ENCODE measurements at regions not wholly inside any gene's neighbourhood (a gene's known extent, or its start where the extent isn't known, plus 50 kb on each side); places are given as distances from the start of the nearest gene placed in this dataset.
"Not testable (repeated sequence)": the region's sequence is repeated elsewhere in the genome, so short reads cannot be mapped to it uniquely, and the experiment has no call there.

DNA sequence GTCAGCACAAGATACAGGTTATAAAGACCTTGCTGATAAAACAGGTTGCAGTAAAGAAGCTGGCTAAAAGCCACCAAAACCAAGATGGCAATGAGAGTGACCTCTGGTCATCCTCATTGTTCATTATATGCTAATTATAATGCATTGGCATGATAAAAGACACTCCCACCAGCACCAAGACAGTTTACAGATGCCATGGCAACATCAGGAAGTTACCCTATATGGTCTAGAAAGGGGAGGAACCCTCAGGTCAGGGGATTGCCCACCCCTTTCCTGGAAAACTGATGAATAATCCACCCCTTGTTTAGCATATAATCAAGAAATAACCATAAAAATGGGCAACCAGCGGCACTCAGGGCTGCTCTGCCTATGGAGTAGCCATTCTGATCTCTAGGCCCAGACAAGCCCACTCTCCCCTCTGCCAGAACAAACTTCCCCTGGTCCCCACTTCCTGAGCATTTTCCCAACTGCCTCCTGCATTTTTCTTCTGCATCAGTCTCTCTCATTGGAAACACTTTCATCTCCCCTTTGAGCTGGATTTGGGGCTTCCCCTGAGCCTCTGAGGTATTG is 215.3 kb upstream of the SDK2 start:
- not testable (repeated sequence) for DNase-seq

DNA sequence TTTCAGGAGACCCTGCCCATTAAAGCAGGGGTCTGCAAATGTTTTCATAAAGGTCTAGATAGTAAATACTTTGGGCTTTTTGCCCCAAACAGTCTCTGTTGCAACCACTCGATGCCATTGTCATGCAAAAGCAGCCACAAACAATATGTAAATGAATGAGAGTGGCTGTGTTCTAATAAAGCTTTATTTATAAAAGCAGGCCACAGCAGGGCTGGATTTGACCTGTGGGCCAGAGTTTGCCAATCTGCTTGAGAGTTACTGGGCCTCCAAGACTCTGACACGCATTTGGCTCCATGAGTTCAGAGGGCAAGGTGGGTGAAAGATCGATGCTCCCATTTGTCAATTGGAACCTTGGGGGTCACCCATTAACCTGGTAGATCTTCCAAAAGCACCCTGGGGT is 217.3 kb upstream of the SDK2 start:
- DNase-seq = no peak

- no peak for DNase-seq
Measured at GRCh38 chr17:73863761-73864535, 219.7 kb upstream of the SDK2 start.

DNA sequence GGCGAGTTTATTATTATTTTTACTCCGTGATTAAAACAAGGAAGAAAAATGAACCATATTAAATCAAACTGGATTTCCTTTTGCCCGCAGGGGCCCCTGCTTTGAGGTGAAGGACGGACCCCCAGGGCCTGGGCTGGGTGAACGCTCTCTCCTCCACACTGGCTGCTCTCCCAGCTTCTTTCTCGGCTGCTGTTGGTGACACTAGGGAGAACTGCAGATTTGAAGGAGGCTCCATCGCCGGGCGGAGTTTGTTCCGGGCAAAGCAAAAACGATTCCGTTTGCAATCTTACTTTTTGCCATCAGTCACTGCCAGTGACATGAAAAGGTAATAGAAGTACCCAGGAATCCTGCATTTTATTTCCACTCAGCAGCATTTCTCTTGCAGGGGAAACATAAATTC is 221.6 kb upstream of the SDK2 start:
- no peak for DNase-seq

GRCh38 chr17:73867056-73867455 is 222.8 kb upstream of the SDK2 start:
- no peak for DNase-seq

DNA sequence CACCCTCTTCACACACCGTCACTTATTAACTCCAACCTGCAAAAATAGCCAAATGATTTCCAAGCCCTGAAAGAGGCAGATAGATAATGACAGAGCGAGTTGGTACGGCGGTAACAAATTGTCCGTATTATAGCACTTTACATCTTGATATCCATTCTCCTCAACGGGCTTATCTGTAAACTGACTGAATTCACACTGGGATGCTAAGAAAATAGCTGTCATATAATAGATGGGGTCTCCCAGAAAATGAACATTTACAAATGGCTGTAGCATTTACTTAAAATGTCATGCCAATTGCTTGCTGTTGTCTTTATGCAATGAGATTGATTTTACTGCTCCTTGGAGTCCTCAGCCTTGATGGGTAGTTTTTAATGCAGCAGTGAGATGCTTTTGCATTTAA is 225.8 kb upstream of the SDK2 start:
- no peak for DNase-seq

GRCh38 chr17:73870473-73870872 is 226.2 kb upstream of the SDK2 start:
- DNase-seq = no peak

DNA sequence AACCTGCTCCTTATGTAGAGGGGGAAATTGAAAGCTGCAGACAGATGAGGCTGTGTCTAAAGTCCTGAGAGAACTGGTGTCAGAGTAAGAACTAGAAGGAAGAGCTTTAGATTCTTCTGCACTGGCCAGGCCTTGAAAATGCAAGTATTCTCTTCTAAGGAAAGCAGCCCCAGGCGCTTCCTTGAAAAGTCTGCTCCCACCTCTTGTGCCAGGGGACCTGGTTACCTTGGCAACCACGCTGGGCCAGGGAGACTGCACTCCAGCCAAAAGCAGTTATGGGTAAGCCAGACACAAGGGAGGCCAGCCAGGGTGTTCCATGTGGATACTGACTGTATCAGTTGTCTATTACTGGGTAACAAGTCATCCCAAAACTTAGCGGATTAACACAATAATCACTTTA is 228.6 kb upstream of the SDK2 start:
- DNase-seq = no peak

GRCh38 chr17:73874008-73874720 is 229.9 kb upstream of the SDK2 start:
- DNase-seq = no peak

GRCh38 chr17:73875346-73875745 is 231.1 kb upstream of the SDK2 start:
- no peak for DNase-seq

DNA sequence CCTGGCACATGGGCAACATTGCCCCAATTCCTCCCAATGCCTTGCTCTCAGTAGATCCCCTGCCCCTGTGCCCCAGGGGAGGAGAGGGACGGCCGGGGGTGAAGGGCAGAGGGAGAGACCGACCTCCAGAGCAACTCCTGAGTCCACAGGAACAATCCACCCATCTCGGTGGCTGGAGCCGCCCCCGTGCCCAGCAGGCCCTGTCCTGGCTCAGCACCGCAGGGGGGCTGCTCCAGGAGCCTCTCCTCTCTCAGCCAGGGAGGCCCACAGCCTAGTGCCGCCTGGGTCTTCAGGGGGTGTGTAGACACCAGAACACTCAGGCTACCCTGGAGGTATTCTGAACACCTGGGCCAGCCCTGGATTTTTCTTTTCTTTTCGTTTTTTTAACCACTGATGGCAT is 233.7 kb upstream of the SDK2 start:
- no peak for DNase-seq

DNA sequence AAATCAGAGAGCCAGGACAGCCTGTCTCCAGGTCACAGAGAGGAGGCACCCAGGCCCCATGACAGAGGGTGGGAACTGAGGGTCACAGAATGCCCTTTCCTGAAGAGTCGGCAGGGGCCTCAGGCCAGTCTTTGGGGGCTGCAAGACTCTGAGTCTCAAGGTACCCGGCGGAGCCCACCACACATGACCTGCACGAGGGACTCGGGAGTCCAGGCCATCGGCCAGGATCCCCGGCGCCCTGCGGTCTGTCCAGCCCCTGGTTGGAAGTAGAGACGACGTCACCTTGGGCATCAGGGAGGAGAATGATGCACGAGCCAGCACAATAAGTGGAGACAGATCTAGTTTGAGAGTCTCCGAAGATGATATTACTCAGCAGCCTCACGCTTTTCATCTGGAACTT is 234.7 kb upstream of the SDK2 start:
- no peak for DNase-seq

DNA sequence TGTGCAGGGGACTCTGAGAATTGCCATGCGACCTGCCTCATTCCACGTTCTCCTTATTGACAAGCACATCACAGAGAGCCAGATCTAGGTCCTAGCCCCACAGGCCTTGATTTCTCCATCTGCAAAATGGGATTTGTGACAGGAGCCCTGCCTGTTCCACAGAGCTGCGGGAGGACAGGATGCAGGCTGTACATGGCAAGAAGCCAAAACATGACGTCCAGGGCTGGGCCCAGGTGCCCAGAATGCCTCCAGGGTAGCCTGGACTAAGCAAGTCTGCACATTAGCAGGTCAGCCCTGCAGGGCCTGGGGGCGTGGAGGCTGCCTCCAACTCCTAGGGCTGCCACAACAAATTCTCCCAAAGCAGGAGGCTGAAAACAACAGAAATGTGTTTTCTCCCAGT is 235.7 kb upstream of the SDK2 start:
- DNase-seq = no peak

- DNase-seq = no peak
Measured at GRCh38 chr17:73882590-73882989, 238.3 kb upstream of the SDK2 start.

- DNase-seq = no peak
Measured at GRCh38 chr17:73883175-73883574, 238.9 kb upstream of the SDK2 start.

DNA sequence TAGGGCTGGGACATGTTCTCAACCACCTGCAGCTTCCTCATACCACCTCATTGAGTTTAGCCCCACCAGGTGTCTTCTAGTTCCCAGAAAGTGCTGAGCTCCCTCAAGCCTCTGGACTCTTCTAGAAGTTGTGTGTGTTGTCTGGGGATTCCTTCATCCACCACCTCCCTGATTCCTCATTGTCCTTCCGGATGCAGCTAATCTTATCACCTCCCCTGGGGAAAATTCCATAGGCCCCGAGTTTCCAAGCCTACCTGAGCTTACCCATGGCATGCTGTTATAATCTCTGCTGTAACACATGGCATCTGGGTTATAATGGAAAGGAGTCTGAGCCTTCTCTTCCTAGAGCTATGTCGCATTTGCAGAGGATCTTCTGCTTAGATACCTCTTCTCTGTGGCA is 243.5 kb upstream of the SDK2 start:
- DNase-seq = no peak

DNA sequence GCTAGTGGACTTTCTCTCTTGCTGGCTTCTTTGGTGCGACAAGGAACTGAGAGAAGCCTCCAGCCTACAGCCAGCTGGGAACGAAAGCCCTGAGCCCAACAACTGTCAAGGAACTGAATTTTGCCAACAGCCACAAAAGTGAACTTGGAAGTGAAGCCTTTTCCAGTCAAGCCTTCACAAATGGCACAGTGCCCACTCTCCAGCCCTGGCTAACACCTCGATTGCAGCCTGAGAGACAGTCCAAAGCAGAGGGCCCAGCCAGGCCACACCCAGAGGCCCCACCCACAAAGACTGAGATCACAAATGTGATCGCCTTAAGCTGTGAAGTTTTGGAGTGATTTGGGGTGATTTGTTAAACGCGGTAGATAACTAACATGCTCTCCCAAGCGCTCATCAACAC is 244.6 kb upstream of the SDK2 start:
- no peak for DNase-seq

- DNase-seq = no peak
Measured at GRCh38 chr17:73889439-73889838, 245.2 kb upstream of the SDK2 start.

DNA sequence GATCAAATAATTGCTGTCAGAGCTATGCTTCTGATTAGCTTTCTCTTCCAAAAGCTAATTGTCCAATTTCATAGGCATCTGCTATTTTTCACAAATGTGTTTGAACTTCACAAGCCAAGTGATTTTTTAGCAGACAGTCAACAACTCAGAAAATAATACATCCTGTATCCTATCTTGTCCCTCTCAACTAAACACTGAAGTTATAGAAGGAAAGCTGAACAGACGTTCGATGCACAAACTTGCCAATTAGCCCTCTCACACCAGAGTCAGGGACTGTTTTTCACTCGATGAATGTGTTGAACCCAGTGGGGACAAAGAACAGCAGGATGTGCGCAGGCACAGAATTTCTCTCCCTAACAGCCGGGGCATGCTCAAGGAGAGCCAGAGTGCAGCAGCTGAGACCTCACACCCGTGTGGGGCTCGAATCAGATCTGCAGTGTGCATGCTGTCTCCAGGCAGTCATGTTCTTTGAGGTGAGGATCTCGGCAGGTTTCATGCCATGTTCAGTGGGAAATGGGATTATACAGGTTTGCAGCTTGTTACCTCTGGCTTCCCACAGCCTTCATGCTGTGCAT is 246.7 kb upstream of the SDK2 start:
- DNase-seq = no peak

DNA sequence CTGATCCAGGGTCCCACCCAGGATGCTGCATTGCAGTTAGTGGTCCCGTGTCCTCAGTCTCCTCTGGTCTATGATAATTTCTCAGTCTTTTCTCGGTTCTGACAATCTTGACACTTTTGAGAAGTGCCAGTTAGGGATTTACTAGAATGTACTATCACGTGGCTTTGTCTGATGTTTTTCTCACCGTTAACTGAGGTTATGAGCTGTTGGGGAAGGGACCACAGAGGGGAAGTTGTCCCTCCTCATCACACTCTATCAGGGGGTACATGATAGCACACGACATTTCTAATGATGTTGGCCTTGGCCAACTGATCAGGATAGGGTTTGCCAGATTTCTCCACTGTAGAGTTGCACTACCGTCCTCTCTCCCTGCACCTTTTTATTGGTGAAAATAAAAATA is 250.9 kb upstream of the SDK2 start:
- DNase-seq = no peak

DNA sequence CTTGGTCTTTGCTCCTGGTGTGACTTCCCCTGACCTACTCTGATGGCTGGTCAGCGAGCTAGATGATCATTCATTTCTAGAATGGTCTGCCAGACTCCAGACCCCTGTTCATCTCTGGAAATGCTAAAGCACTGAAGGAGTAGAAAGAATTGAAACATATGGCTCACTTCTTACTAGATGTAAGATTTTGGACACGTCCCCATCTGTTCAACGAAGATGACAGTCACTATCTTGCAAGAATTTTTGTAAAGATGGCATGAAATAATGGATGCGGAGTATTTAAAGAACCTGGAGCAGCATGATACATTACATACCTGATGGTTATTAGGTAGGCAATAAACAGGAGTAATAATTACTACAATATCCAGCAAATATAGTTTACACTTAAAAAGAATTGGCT is 252.7 kb upstream of the SDK2 start:
- no peak for DNase-seq

DNA sequence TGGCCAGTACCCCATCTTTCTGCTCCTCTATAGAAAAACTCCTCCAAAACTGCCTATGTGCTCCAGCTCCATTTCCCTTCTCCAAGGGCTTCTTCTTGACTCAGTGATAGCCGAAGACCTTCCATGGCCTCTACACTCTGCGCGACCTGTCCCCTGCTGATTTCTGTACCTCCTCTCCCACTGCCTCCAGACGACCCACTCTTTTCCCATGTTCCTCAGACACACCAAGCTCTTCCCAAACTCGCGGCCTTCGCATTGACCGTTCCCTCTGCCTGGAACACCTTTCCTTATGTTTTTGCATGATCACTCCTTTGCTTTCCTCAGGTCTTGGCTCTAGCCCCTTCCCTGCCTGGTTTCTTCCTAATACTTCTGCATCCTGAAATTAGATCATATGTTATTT is 255.6 kb upstream of the SDK2 start:
- no peak for DNase-seq

GRCh38 chr17:73900516-73900915 is 256.3 kb upstream of the SDK2 start:
- DNase-seq = no peak

GRCh38 chr17:73901249-73901648 is 257.0 kb upstream of the SDK2 start:
- no peak for DNase-seq
